ENCODE measurements at regions not wholly inside any gene's neighbourhood (a gene's known extent, or its start where the extent isn't known, plus 50 kb on each side); places are given as distances from the start of the nearest gene placed in this dataset.

- DNase-seq (ENCODE audit: insufficient read length, low spot score) (no peak), FAIRE-seq (no peak)
These were observed 63.6 kb downstream of the PCDH7 start for GRCh38 chr4:30783751-30784150.

- DNase-seq (ENCODE audit: insufficient read length, low spot score): no peak
These were observed 69.1 kb downstream of the PCDH7 start for GRCh38 chr4:30789219-30789671.

GRCh38 chr4:30790123-30790522 lies 70.0 kb downstream of the PCDH7 start:
- FAIRE-seq: no peak
- DNase-seq (ENCODE audit: insufficient read length, low spot score): no peak

More at GRCh38 chr4:30789219-30789671, 69.1 kb downstream of the PCDH7 start:
- FAIRE-seq: no peak

GRCh38 chr4:30790998-30791397 lies 70.8 kb downstream of the PCDH7 start:
- DNase-seq (ENCODE audit: insufficient read length, low spot score) (no peak), FAIRE-seq (no peak)

GRCh38 chr4:30792601-30793000 lies 72.4 kb downstream of the PCDH7 start:
- no peak for DNase-seq (ENCODE audit: insufficient read length, low spot score)
- FAIRE-seq: no peak

- FAIRE-seq (no peak), DNase-seq (ENCODE audit: insufficient read length, low spot score) (no peak)
These were observed 81.7 kb downstream of the PCDH7 start for GRCh38 chr4:30801876-30802275.

- DNase-seq (ENCODE audit: insufficient read length, low spot score): no peak
- FAIRE-seq: no peak
These were observed 82.6 kb downstream of the PCDH7 start for GRCh38 chr4:30802622-30803323.

- FAIRE-seq (no peak), DNase-seq (ENCODE audit: insufficient read length, low spot score) (no peak)
These were observed 88.1 kb downstream of the PCDH7 start for GRCh38 chr4:30808276-30808675.

- DNase-seq (ENCODE audit: insufficient read length, low spot score) (no peak), FAIRE-seq (no peak)
These were observed 91.1 kb downstream of the PCDH7 start for GRCh38 chr4:30811296-30811695.

- FAIRE-seq (no peak), DNase-seq (ENCODE audit: insufficient read length, low spot score) (no peak)
These were observed 95.5 kb downstream of the PCDH7 start for GRCh38 chr4:30815685-30816084.

- no peak for FAIRE-seq
- no peak for DNase-seq (ENCODE audit: insufficient read length, low spot score)
These were observed 97.3 kb downstream of the PCDH7 start for GRCh38 chr4:30817447-30817846.

- FAIRE-seq (no peak), DNase-seq (ENCODE audit: insufficient read length, low spot score) (no peak)
These were observed 98.4 kb downstream of the PCDH7 start for GRCh38 chr4:30818541-30818940.

- DNase-seq (ENCODE audit: insufficient read length, low spot score) (no peak), FAIRE-seq (no peak)
These were observed 101.1 kb downstream of the PCDH7 start for GRCh38 chr4:30821275-30821674.

- FAIRE-seq: no peak
- no peak for DNase-seq (ENCODE audit: insufficient read length, low spot score)
These were observed 101.9 kb downstream of the PCDH7 start for GRCh38 chr4:30821859-30822612.

- FAIRE-seq: no peak
These were observed 102.9 kb downstream of the PCDH7 start for GRCh38 chr4:30822911-30823551.

GRCh38 chr4:30825008-30825770 lies 105.0 kb downstream of the PCDH7 start:
- no peak for DNase-seq (ENCODE audit: insufficient read length, low spot score)
- FAIRE-seq: no peak

More at GRCh38 chr4:30822911-30823551, 102.9 kb downstream of the PCDH7 start:
- no peak for DNase-seq (ENCODE audit: insufficient read length, low spot score)

- DNase-seq (ENCODE audit: insufficient read length, low spot score) (no peak), FAIRE-seq (no peak)
These were observed 108.2 kb downstream of the PCDH7 start for GRCh38 chr4:30828264-30828926.

GRCh38 chr4:30832639-30833038 lies 112.5 kb downstream of the PCDH7 start:
- no peak for FAIRE-seq
- no peak for DNase-seq (ENCODE audit: insufficient read length, low spot score)

GRCh38 chr4:30833206-30833605 lies 113.0 kb downstream of the PCDH7 start:
- FAIRE-seq (no peak), DNase-seq (ENCODE audit: insufficient read length, low spot score) (no peak)

GRCh38 chr4:30835044-30835443 lies 114.9 kb downstream of the PCDH7 start:
- no peak for FAIRE-seq
- DNase-seq (ENCODE audit: insufficient read length, low spot score): no peak

All from GM19239 (cell line).